ENCODE measurements at regions not wholly inside any gene's neighbourhood (a gene's known extent, or its start where the extent isn't known, plus 50 kb on each side); places are given as distances from the start of the nearest gene placed in this dataset.

DNA sequence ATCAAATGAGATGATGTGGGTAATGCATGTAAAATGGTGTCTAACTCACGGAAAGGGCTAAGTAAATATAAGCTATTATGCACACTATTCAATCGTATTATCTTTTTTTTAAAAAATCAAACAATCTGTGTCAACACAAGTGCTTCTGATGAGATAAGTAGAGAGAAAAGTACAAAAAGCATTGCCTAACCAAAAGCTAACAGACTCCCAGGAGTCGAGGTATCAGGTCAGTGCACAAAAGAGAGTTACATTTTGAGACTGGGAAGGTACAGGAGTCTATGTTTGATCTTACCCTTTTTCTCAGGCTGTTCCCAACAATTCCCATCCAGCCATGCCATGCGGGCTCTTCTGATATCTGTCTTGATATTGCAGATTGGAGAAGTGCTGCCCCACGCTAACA lies 203.3 kb upstream of the ZIC3 start:
- no peak for DNase-seq (ENCODE audit: extremely low read depth, low read depth)
- no peak for TF ChIP-seq CTCF (IDR thresholded peaks at IDR 0.05; ENCODE audit: low read depth, low read length, missing control alignments)
- no peak overlapping the region for H3K4me3 ChIP-seq (replicated peaks; ENCODE audit: low read depth, low read length)

- no peak for DNase-seq (ENCODE audit: extremely low read depth, low read depth)
- H3K4me3 ChIP-seq (replicated peaks; ENCODE audit: low read depth, low read length), result no peak overlapping the region
- no peak for TF ChIP-seq CTCF (IDR thresholded peaks at IDR 0.05; ENCODE audit: low read depth, low read length, missing control alignments)
Observed at GRCh38 chrX:137354851-137355250, 211.1 kb upstream of the ZIC3 start.

DNA sequence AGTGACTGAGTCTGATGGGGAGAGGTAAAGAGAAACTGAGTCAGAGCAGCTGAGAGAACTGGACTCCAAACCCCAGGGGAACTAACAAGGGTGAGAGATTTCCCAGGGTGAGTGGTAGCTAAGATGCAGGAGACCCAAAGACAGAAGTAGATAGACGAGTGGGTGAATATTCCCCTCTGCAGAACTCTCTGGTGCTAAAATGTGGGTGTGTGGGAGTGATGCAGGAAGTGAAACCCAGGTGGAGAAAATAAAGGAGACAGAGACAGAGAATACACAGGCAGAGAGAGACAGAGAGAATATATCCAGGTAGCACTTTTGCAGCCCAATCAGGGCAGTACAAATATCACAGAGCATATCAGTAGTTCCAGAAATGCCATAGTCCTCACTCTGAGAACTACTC lies 212.5 kb upstream of the ZIC3 start:
- DNase-seq (ENCODE audit: extremely low read depth, low read depth), result no peak
- H3K4me3 ChIP-seq (replicated peaks; ENCODE audit: low read depth, low read length), result no peak overlapping the region

GRCh38 chrX:137352101-137352660 lies 213.7 kb upstream of the ZIC3 start:
- no peak overlapping the region for H3K4me3 ChIP-seq (replicated peaks; ENCODE audit: low read depth, low read length)
- no peak for TF ChIP-seq CTCF (IDR thresholded peaks at IDR 0.05; ENCODE audit: low read depth, low read length, missing control alignments)

More for the DNA sequence above, 212.5 kb upstream of the ZIC3 start:
- no peak for TF ChIP-seq CTCF (IDR thresholded peaks at IDR 0.05; ENCODE audit: low read depth, low read length, missing control alignments)

GRCh38 chrX:137342969-137343368 lies 223.0 kb upstream of the ZIC3 start:
- DNase-seq (ENCODE audit: extremely low read depth, low read depth), result no peak
- H3K4me3 ChIP-seq (replicated peaks; ENCODE audit: low read depth, low read length), result no peak overlapping the region
- TF ChIP-seq CTCF (IDR thresholded peaks at IDR 0.05; ENCODE audit: low read depth, low read length, missing control alignments), result no peak

More at GRCh38 chrX:137352101-137352660, 213.7 kb upstream of the ZIC3 start:
- no peak for DNase-seq (ENCODE audit: extremely low read depth, low read depth)

- no peak for DNase-seq (ENCODE audit: extremely low read depth, low read depth)
- no peak for TF ChIP-seq CTCF (IDR thresholded peaks at IDR 0.05; ENCODE audit: low read depth, low read length, missing control alignments)
- H3K4me3 ChIP-seq (replicated peaks; ENCODE audit: low read depth, low read length), result no peak overlapping the region
Observed at GRCh38 chrX:137313627-137314026, 252.3 kb upstream of the ZIC3 start.

DNA sequence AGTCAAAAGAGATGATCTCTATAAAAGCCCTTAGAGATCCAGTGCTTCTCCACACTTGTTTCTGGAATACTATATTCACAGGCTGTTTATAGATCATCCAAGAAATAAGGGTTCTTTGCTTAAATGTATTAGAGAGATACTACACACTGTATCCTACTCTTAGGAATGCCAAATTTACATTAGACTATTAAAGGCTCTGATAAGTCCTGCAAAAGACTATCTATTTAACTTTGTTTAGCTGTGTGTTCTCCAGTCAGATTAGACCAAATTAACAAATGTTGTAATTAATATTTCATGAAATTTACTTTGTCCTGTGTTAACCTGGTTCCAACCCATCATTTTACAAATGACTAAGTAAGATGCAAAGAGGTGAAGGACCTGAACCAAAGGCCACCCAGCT lies 260.5 kb upstream of the ZIC3 start:
- TF ChIP-seq CTCF (IDR thresholded peaks at IDR 0.05; ENCODE audit: low read depth, low read length, missing control alignments), result no peak
- no peak for DNase-seq (ENCODE audit: extremely low read depth, low read depth)
- H3K4me3 ChIP-seq (replicated peaks; ENCODE audit: low read depth, low read length), result no peak overlapping the region
